Keratinocyte (primary cell): ENCODE measurements at regions not wholly inside any gene's neighbourhood (a gene's known extent, or its start where the extent isn't known, plus 50 kb on each side); places are given as distances from the start of the nearest gene placed in this dataset.

ENCODE experiments used
- DNase-seq: peaks from one replicate; pipeline ENCODE4 v3.0.0-alpha.2; 2011; ENCODE audit warnings: low read depth, missing footprints, low spot score
- FAIRE-seq: peaks from 2 replicates; lab custom pipeline; 2011; peaks lifted over from hg19 to GRCh38; lab: Jason Lieb, UNC
- H2AFZ ChIP-seq: 2 replicates; pipeline ENCODE4 v1.6.0; 2012; ENCODE audit warnings: low read length, control low read depth, inconsistent platforms; ENCODE audit not compliant: control insufficient read depth
- H3K27ac ChIP-seq: 2 replicates; pipeline ENCODE4 v1.5.1; 2011; ENCODE audit warnings: low read length; ENCODE audit not compliant: control insufficient read depth, insufficient read depth
- H3K27me3 ChIP-seq: 3 replicates; pipeline ENCODE4 v1.6.0; 2011; ENCODE audit warnings: low read length; ENCODE audit not compliant: control insufficient read depth, insufficient read depth; ENCODE audit errors: extremely low read depth
- H3K36me3 ChIP-seq, 2 experiments: 2 replicates in 1 of 2; 3 replicates in 1 of 2; pipeline ENCODE4 v1.5.1; 2011; ENCODE audit warnings: low read length in 2 of 2, mild to moderate bottlenecking in 1 of 2; ENCODE audit not compliant: control insufficient read depth in 2 of 2, insufficient read depth in 2 of 2; ENCODE audit errors: extremely low read depth in 1 of 2
- H3K4me1 ChIP-seq: 3 replicates; pipeline ENCODE4 v1.5.1; 2011; ENCODE audit warnings: low read length; ENCODE audit not compliant: control insufficient read depth, insufficient read depth; ENCODE audit errors: extremely low read depth
- H3K4me2 ChIP-seq: 3 replicates; pipeline ENCODE4 v1.6.0; 2011; ENCODE audit warnings: low read depth, low read length; ENCODE audit not compliant: control insufficient read depth, insufficient read depth; ENCODE audit errors: extremely low read depth
- H3K4me3 ChIP-seq, 3 experiments: fragments of 200-600 bp in 1 of 3; sonication (generic) in 1 of 3; 2 replicates in 2 of 3; 3 replicates in 1 of 3; pipeline ENCODE4 v1.5.1; 2011 to 2016; ENCODE audit warnings: low read length in 3 of 3, mild to moderate bottlenecking in 3 of 3, control low read depth in 2 of 3, inconsistent platforms in 1 of 3, low read depth in 1 of 3, mixed read lengths in 1 of 3, mixed run types in 1 of 3, moderate library complexity in 1 of 3; ENCODE audit not compliant: control insufficient read depth in 2 of 3, insufficient read depth in 2 of 3; ENCODE audit errors: extremely low read depth in 1 of 3
- H3K79me2 ChIP-seq: 2 replicates; pipeline ENCODE4 v1.6.0; 2012; ENCODE audit warnings: low read length; ENCODE audit not compliant: control insufficient read depth, insufficient read depth
- H3K9ac ChIP-seq: 3 replicates; pipeline ENCODE4 v1.6.0; 2011; ENCODE audit warnings: low read length; ENCODE audit not compliant: control insufficient read depth, insufficient read depth; ENCODE audit errors: extremely low read depth
- H3K9me1 ChIP-seq: 3 replicates; pipeline ENCODE4 v1.6.0; 2011; ENCODE audit warnings: low read length; ENCODE audit not compliant: control insufficient read depth, insufficient read depth; ENCODE audit errors: extremely low read depth
- H3K9me3 ChIP-seq: 2 replicates; pipeline ENCODE4 v1.5.1; 2012; ENCODE audit warnings: low read depth, low read length; ENCODE audit not compliant: control insufficient read depth
- H4K20me1 ChIP-seq: 3 replicates; pipeline ENCODE4 v1.6.0; 2011; ENCODE audit warnings: low read length; ENCODE audit not compliant: control insufficient read depth, insufficient read depth; ENCODE audit errors: extremely low read depth
- CTCF ChIP-seq, 3 experiments: IDR thresholded peaks in 1 of 3; conservative IDR thresholded peaks in 1 of 3; optimal IDR thresholded peaks in 1 of 3; 2 replicates in 2 of 3; 3 replicates in 1 of 3; pipeline versions ENCODE3 to v1.5.1; 2011; ENCODE audit warnings: low read length in 3 of 3, mild to moderate bottlenecking in 3 of 3, moderate library complexity in 2 of 3, control low read depth in 1 of 3, inconsistent platforms in 1 of 3; ENCODE audit not compliant: insufficient read depth in 2 of 3; ENCODE audit errors: extremely low read depth in 1 of 3
- EZH2 ChIP-seq: IDR thresholded peaks from one replicate; pipeline ENCODE4 v1.6.1; 2012; ENCODE audit warnings: inconsistent platforms, mild to moderate bottlenecking, low read length, moderate library complexity
- dilution Hi-C: fragments of 300-500 bp; cut with MboI; formaldehyde crosslinking; loops from one replicate; pipeline ENCODE4 v1.7.0; 2020; ENCODE audit warnings: low sequenced_read_pairs; ENCODE audit not compliant: extremely low pct_ligation_motif_present

- no peaks in the 10 kb centered on the region for H3K9me3 ChIP-seq
- H3K27ac ChIP-seq = no peak overlapping the region
- dilution Hi-C loops = loop anchor here (25.0 kb wide), 1 partner anchor 96 kb away; no protein-coding TSS in a partner anchor
- FAIRE-seq (no peak), DNase-seq (no peak)
- TF ChIP-seq EZH2 = no peak
- no peak for TF ChIP-seq CTCF (optimal IDR thresholded peaks at IDR 0.05 in 1 of 3, IDR thresholded peaks at IDR 0.05 in 1 of 3, conservative IDR thresholded peaks at IDR 0.05 in 1 of 3; ENCODE audit: extremely low read depth in 1 of 3, insufficient read depth in 2 of 3, low read length in 3 of 3)
- H3K79me2 ChIP-seq = no peaks in the 10 kb centered on the region
- peaks cover 2% of the 10 kb centered on the region for H3K27me3 ChIP-seq
- no peaks in the 10 kb centered on the region for H3K9me1 ChIP-seq
- no peaks in the 10 kb centered on the region for H4K20me1 ChIP-seq
- no peaks in the 10 kb centered on the region for H3K4me1 ChIP-seq
- no peak overlapping the region for H3K4me3 ChIP-seq
- no peaks in the 10 kb centered on the region for H3K36me3 ChIP-seq
- no peak overlapping the region for H2AFZ ChIP-seq
- H3K9ac ChIP-seq = no peak overlapping the region
- no peak overlapping the region for H3K4me2 ChIP-seq
These were observed 80.2 kb downstream of the CCDC34 start for GRCh38 chr11:27282806-27283205.

- H3K9me1 ChIP-seq = no peaks in the 10 kb centered on the region
- FAIRE-seq (no peak), DNase-seq (no peak)
- TF ChIP-seq EZH2 (no peak), CTCF (optimal IDR thresholded peaks at IDR 0.05 in 1 of 3, IDR thresholded peaks at IDR 0.05 in 1 of 3, conservative IDR thresholded peaks at IDR 0.05 in 1 of 3; ENCODE audit: extremely low read depth in 1 of 3, insufficient read depth in 2 of 3, low read length in 3 of 3) (no peak)
- H3K4me1 ChIP-seq = no peaks in the 10 kb centered on the region
- no peak overlapping the region for H3K27ac ChIP-seq
- dilution Hi-C loops = loop anchor here (25.0 kb wide), 1 partner anchor 95 kb away; no protein-coding TSS in a partner anchor
- no peak overlapping the region for H3K4me2 ChIP-seq
- H3K4me3 ChIP-seq = no peak overlapping the region
- no peak overlapping the region for H3K9ac ChIP-seq
- H4K20me1 ChIP-seq = no peaks in the 10 kb centered on the region
- H3K36me3 ChIP-seq = no peaks in the 10 kb centered on the region
- H3K79me2 ChIP-seq = no peaks in the 10 kb centered on the region
- peaks cover 5% of the 10 kb centered on the region for H3K27me3 ChIP-seq
- H2AFZ ChIP-seq = no peak overlapping the region
- no peaks in the 10 kb centered on the region for H3K9me3 ChIP-seq
These were observed 81.0 kb downstream of the CCDC34 start for GRCh38 chr11:27281740-27282590.
